H1 (cell line): ENCODE measurements at regions not wholly inside any gene's neighbourhood (a gene's known extent, or its start where the extent isn't known, plus 50 kb on each side); places are given as distances from the start of the nearest gene placed in this dataset.

ENCODE experiments used
- CTCF ChIA-PET: fragments of 300-600 bp; sonication (Branson Sonifier 250); formaldehyde crosslinking; loops from one replicate; lab custom pipeline; 2021; ENCODE audit not compliant: partially characterized antibody; lab: Charles Lee
- POLR2A ChIA-PET: fragments of 300-600 bp; sonication (Branson Sonifier 250); formaldehyde crosslinking; loops from one replicate; lab custom pipeline; 2021; ENCODE audit warnings: inconsistent platforms; ENCODE audit not compliant: partially characterized antibody; lab: Charles Lee
- DNase-seq, 2 experiments: peaks; one replicate each; pipeline versions ENCODE4 v3.0.0 to v3.0.0-alpha.2; 2010 to 2022; ENCODE audit warnings: low spot score in 2 of 2, low read depth in 1 of 2, mixed read lengths in 1 of 2
- FAIRE-seq: peaks from 2 replicates; lab custom pipeline; 2011; peaks lifted over from hg19 to GRCh38; lab: Jason Lieb, UNC
- H2AFZ ChIP-seq: 2 replicates; pipeline ENCODE4 v1.8.1; 2012; ENCODE audit warnings: low read length, inconsistent platforms
- H2AK5ac ChIP-seq: 2 replicates; pipeline ENCODE4 v1.6.1; 2013; ENCODE audit warnings: low read depth, low read length
- H2BK120ac ChIP-seq: replicated peaks from 2 replicates; pipeline ENCODE3; 2013; ENCODE audit warnings: low read depth, low read length, inconsistent platforms
- H2BK12ac ChIP-seq: 2 replicates; pipeline ENCODE4 v1.6.1; 2013; ENCODE audit warnings: low read depth, low read length
- H2BK15ac ChIP-seq: 2 replicates; pipeline ENCODE4 v1.6.1; 2013; ENCODE audit warnings: low read length
- H2BK20ac ChIP-seq: 2 replicates; pipeline ENCODE4 v1.6.1; 2013; ENCODE audit warnings: low read length
- H2BK5ac ChIP-seq: 2 replicates; pipeline ENCODE4 v1.6.1; 2013; ENCODE audit warnings: low read depth, low read length
- H3K14ac ChIP-seq: 2 replicates; pipeline ENCODE4 v1.6.1; 2013; ENCODE audit warnings: inconsistent platforms; ENCODE audit not compliant: insufficient read length
- H3K18ac ChIP-seq: 2 replicates; pipeline ENCODE4 v1.6.1; 2013; ENCODE audit warnings: low read length; ENCODE audit errors: extremely low read depth
- H3K23ac ChIP-seq: 2 replicates; pipeline ENCODE4 v1.6.1; 2013; ENCODE audit warnings: inconsistent platforms; ENCODE audit not compliant: insufficient read length
- H3K23me2 ChIP-seq: 2 replicates; pipeline ENCODE4 v1.6.1; 2013; ENCODE audit warnings: low read depth, low read length
- H3K27ac ChIP-seq: 2 replicates; pipeline ENCODE4 v1.6.1; 2011; ENCODE audit warnings: low read depth, low read length, inconsistent platforms
- H3K27me3 ChIP-seq, 4 experiments: replicated peaks in 1 of 4; 1 replicate in 1 of 4; 2 replicates in 3 of 4; pipeline versions ENCODE4 v1.6.1 to v1.8.1; 2011 to 2013; ENCODE audit warnings: low read length in 3 of 4, mild to moderate bottlenecking in 3 of 4, inconsistent platforms in 2 of 4, mixed read lengths in 2 of 4, moderate library complexity in 1 of 4; ENCODE audit not compliant: control insufficient read depth in 3 of 4, insufficient read depth in 3 of 4; ENCODE audit errors: extremely low read depth in 1 of 4
- H3K36me3 ChIP-seq, 4 experiments: 2 replicates each; pipeline versions ENCODE4 v1.6.1 to v1.8.1; 2011 to 2013; ENCODE audit warnings: mild to moderate bottlenecking in 4 of 4, low read length in 3 of 4, moderate library complexity in 2 of 4, control low read depth in 1 of 4, inconsistent platforms in 1 of 4; ENCODE audit not compliant: insufficient read depth in 4 of 4, control insufficient read depth in 2 of 4
- H3K4ac ChIP-seq: replicated peaks from 2 replicates; pipeline ENCODE3; 2013; ENCODE audit warnings: low read length, low read depth, mixed read lengths, inconsistent platforms; ENCODE audit not compliant: insufficient read length
- H3K4me1 ChIP-seq, 4 experiments: replicated peaks in 1 of 4; 1 replicate in 1 of 4; 2 replicates in 3 of 4; pipeline versions ENCODE4 v1.6.1 to v1.8.1; 2011 to 2013; ENCODE audit warnings: low read length in 3 of 4, inconsistent platforms in 2 of 4, mixed read lengths in 1 of 4; ENCODE audit not compliant: insufficient read depth in 4 of 4, control insufficient read depth in 3 of 4
- H3K4me2 ChIP-seq, 2 experiments: 2 replicates each; pipeline versions ENCODE4 v1.6.1 to v1.8.1; 2011 to 2013; ENCODE audit warnings: low read depth in 2 of 2, low read length in 2 of 2, control low read depth in 1 of 2, inconsistent platforms in 1 of 2, mild to moderate bottlenecking in 1 of 2; ENCODE audit not compliant: insufficient read depth in 1 of 2
- H3K4me3 ChIP-seq, 4 experiments: fragments of 200-600, 300-600 bp in 1 of 4; sonication (generic), shearing (Covaris generic), sonication (Bioruptor Twin) in 1 of 4; 2 replicates each; pipeline versions ENCODE4 v1.5.1 to v1.8.1; 2011 to 2016; ENCODE audit warnings: low read length in 4 of 4, low read depth in 3 of 4, control low read depth in 2 of 4, inconsistent platforms in 2 of 4, mild to moderate bottlenecking in 2 of 4, mixed read lengths in 1 of 4, moderate library complexity in 1 of 4; ENCODE audit not compliant: insufficient read depth in 2 of 4; ENCODE audit errors: extremely low read depth in 1 of 4
- H3K56ac ChIP-seq: replicated peaks from 2 replicates; pipeline ENCODE3; 2013; ENCODE audit warnings: low read depth, mild to moderate bottlenecking, mixed read lengths, low read length, inconsistent platforms; ENCODE audit not compliant: insufficient read length
- H3K79me1 ChIP-seq: 2 replicates; pipeline ENCODE4 v1.6.1; 2013; ENCODE audit warnings: low read depth, low read length, control low read depth
- H3K79me2 ChIP-seq, 2 experiments: 2 replicates each; pipeline versions ENCODE4 v1.6.1 to v1.8.1; 2012 to 2013; ENCODE audit warnings: low read length in 2 of 2, mild to moderate bottlenecking in 2 of 2, inconsistent platforms in 1 of 2; ENCODE audit not compliant: insufficient read depth in 2 of 2, control insufficient read depth in 1 of 2
- H3K9ac ChIP-seq, 4 experiments: replicated peaks in 1 of 4; 1 replicate in 1 of 4; 2 replicates in 3 of 4; pipeline versions ENCODE4 v1.6.1 to v1.8.1; 2011 to 2013; ENCODE audit warnings: low read depth in 3 of 4, low read length in 3 of 4, control low read depth in 2 of 4, mild to moderate bottlenecking in 2 of 4, moderate library complexity in 2 of 4, inconsistent platforms in 1 of 4; ENCODE audit errors: extremely low read depth in 1 of 4
- H3K9me3 ChIP-seq, 2 experiments: 2 replicates each; pipeline versions ENCODE4 v1.6.1 to v1.8.1; 2012 to 2013; ENCODE audit warnings: mild to moderate bottlenecking in 2 of 2, moderate library complexity in 2 of 2, control low read depth in 1 of 2, inconsistent platforms in 1 of 2, low read depth in 1 of 2, low read length in 1 of 2, mixed read lengths in 1 of 2; ENCODE audit not compliant: insufficient read depth in 2 of 2
- H4K20me1 ChIP-seq, 2 experiments: replicated peaks in 1 of 2; 2 replicates each; pipeline versions ENCODE3 to v1.8.1; 2011 to 2013; ENCODE audit warnings: inconsistent platforms in 2 of 2, low read length in 2 of 2, mild to moderate bottlenecking in 1 of 2; ENCODE audit not compliant: insufficient read depth in 2 of 2, control insufficient read depth in 1 of 2
- H4K5ac ChIP-seq: 2 replicates; pipeline ENCODE4 v1.6.1; 2013; ENCODE audit warnings: low read length, low read depth, mixed read lengths, inconsistent platforms; ENCODE audit not compliant: insufficient read length
- H4K8ac ChIP-seq: 2 replicates; pipeline ENCODE4 v1.8.0; 2013; ENCODE audit warnings: mild to moderate bottlenecking, moderate library complexity, low read length, inconsistent platforms; ENCODE audit not compliant: insufficient read depth; ENCODE audit errors: extremely low read depth
- H4K91ac ChIP-seq: replicated peaks from 2 replicates; pipeline ENCODE3; 2013; ENCODE audit warnings: low read length, mixed read lengths, inconsistent platforms; ENCODE audit not compliant: insufficient read length
- ASH2L ChIP-seq: fragments of 200-600, 300-600 bp; sonication (generic); IDR thresholded peaks from one replicate; pipeline ENCODE4 v1.7.1; 2017; ENCODE audit warnings: low read length
- HDAC2 ChIP-seq, 2 experiments: fragments of 300-600 bp in 1 of 2; sonication (generic) in 1 of 2; IDR thresholded peaks; 2 replicates each; pipeline ENCODE4 v1.6.1; 2011 to 2012; ENCODE audit warnings: low read depth in 2 of 2, low read length in 2 of 2, mild to moderate bottlenecking in 2 of 2, moderate library complexity in 2 of 2, borderline replicate concordance in 1 of 2, inconsistent platforms in 1 of 2
- SIN3A ChIP-seq, 2 experiments: IDR thresholded peaks in 1 of 2; conservative IDR thresholded peaks in 1 of 2; 2 replicates each; pipeline ENCODE4 v1.6.1; 2011 to 2012; ENCODE audit warnings: low read length in 2 of 2, improper control_type of control experiment in 1 of 2, low read depth in 1 of 2, mild to moderate bottlenecking in 1 of 2
- WGBS, 2 experiments: shearing (Covaris generic) in 1 of 2; methylation state at CpG; one replicate each; pipeline versions ENCODE4 v1.1.6 to v1.1.7; 2013 to 2015; ENCODE audit warnings: low lambda C conversion rate in 2 of 2, mixed read lengths in 2 of 2, inconsistent platforms in 1 of 2, low coverage in 1 of 2, missing lambda C conversion rate in 1 of 2; ENCODE audit not compliant: insufficient replicate concordance in 2 of 2, insufficient coverage in 1 of 2, insufficient read length in 1 of 2; ENCODE audit errors: extremely low coverage in 1 of 2, missing lambda C conversion rate in 1 of 2; 5-methylcytosine and 5-hydroxymethylcytosine counted together

DNA sequence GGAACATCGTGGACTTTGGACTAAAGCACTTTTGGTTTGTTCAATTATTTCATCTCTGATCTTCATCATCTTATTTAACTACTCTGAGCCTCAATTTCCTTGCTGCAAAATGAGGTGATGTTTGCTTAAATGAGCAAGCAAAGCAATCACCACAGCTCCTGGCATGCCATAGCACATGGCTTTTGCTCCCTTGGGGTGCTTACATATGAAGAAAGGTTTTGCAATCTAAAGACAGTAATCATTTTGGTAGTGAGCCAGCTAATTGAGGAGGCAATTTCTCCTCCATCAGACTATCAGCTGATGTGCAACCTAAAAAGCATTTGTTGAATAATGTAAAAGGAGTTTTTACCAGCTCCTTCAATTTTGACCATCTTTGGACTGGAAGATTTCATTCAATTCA lies 68.8 kb upstream of the KCNJ15 start:
- H2BK12ac ChIP-seq: no peak overlapping the region
- H3K4me3 ChIP-seq: no peak overlapping the region
- no peak for DNase-seq
- H3K18ac ChIP-seq: no peak overlapping the region
- ChIA-PET POLR2A (interaction anchor here (1.2 kb wide), 1 partner anchor 9 kb away, joined by 4 read pairs; no protein-coding TSS in a partner anchor), CTCF (interaction anchor here (1.1 to 1.3 kb wide), 2 partner anchors 20 to 164 kb away, joined by 3 to 4 read pairs; no protein-coding TSS in a partner anchor)
- H3K9ac ChIP-seq: no peak overlapping the region
- no peaks in the 10 kb centered on the region for H3K23me2 ChIP-seq
- no peaks in the 10 kb centered on the region for H3K27me3 ChIP-seq
- H3K56ac ChIP-seq: no peak overlapping the region
- no peak for FAIRE-seq
- no peak overlapping the region for H2BK20ac ChIP-seq
- H3K23ac ChIP-seq: no peak overlapping the region
- WGBS, 2 experiments: 88% methylated on average over 1 of the region's 1 CpG; no CpG with 5 or more reads in 1 of the 2 experiments
- H3K4me2 ChIP-seq: no peak overlapping the region
- no peak overlapping the region for H3K27ac ChIP-seq
- H2BK15ac ChIP-seq: no peak overlapping the region
- H3K79me1 ChIP-seq: no peaks in the 10 kb centered on the region
- H4K91ac ChIP-seq: no peak overlapping the region
- H3K79me2 ChIP-seq: no peaks in the 10 kb centered on the region
- no peaks in the 10 kb centered on the region for H3K4me1 ChIP-seq
- no peak overlapping the region for H3K14ac ChIP-seq
- no peaks in the 10 kb centered on the region for H3K36me3 ChIP-seq
- H4K8ac ChIP-seq: no peak overlapping the region
- H2AFZ ChIP-seq: no peak overlapping the region
- no peak overlapping the region for H4K5ac ChIP-seq
- no peaks in the 10 kb centered on the region for H4K20me1 ChIP-seq
- H2BK5ac ChIP-seq: no peak overlapping the region
- H3K4ac ChIP-seq: no peak overlapping the region
- H2AK5ac ChIP-seq: no peak overlapping the region
- H3K9me3 ChIP-seq: peaks cover 0 to 2% of the 10 kb centered on the region in 2 experiments; a peak in 2 of 4 replicates
- TF ChIP-seq SIN3A (conservative IDR thresholded peaks at IDR 0.05 in 1 of 2, IDR thresholded peaks at IDR 0.05 in 1 of 2; ENCODE audit: low read depth in 1 of 2, low read length in 2 of 2) (no peak), ASH2L (no peak), HDAC2 (IDR thresholded peaks at IDR 0.05; ENCODE audit: borderline replicate concordance in 1 of 2, low read depth in 2 of 2, low read length in 2 of 2) (no peak)
- H2BK120ac ChIP-seq: no peak overlapping the region
